NCI-H1092 (cell line): ENCODE measurements at regions not wholly inside any gene's neighbourhood (a gene's known extent, or its start where the extent isn't known, plus 50 kb on each side); places are given as distances from the start of the nearest gene placed in this dataset.
"Not testable (repeated sequence)": the region's sequence is repeated elsewhere in the genome, so short reads cannot be mapped to it uniquely, and the experiment has no call there.

ENCODE experiments used
- DNase-seq: peaks from one replicate; lab custom pipeline; 2025; lab: John Stamatoyannopoulos, UW

GRCh38 chr6:11407414-11407813 lies 130.1 kb upstream of the TMEM170B start:
- DNase-seq = no peak

- no peak for DNase-seq
Observed at GRCh38 chr6:11404838-11405237, 132.7 kb upstream of the TMEM170B start.

- DNase-seq = no peak
Observed at GRCh38 chr6:11404081-11404480, 133.5 kb upstream of the TMEM170B start.

GRCh38 chr6:11403035-11403601 lies 134.4 kb upstream of the TMEM170B start:
- DNase-seq = no peak

GRCh38 chr6:11402581-11402980 lies 135.0 kb upstream of the TMEM170B start:
- not testable (repeated sequence) for DNase-seq

GRCh38 chr6:11401954-11402353 lies 135.6 kb upstream of the TMEM170B start:
- not testable (repeated sequence) for DNase-seq

GRCh38 chr6:11398451-11399326 lies 138.9 kb upstream of the TMEM170B start:
- DNase-seq = no peak

GRCh38 chr6:11397622-11398450 lies 139.7 kb upstream of the TMEM170B start:
- no peak for DNase-seq

GRCh38 chr6:11396860-11397259 lies 140.7 kb upstream of the TMEM170B start:
- DNase-seq = no peak

- no peak for DNase-seq
Observed at GRCh38 chr6:11393713-11394627, 143.6 kb upstream of the TMEM170B start.

- DNase-seq = no peak
Observed at GRCh38 chr6:11392778-11393507, 144.6 kb upstream of the TMEM170B start.

- no peak for DNase-seq
Observed at GRCh38 chr6:11391934-11392777, 145.4 kb upstream of the TMEM170B start.

GRCh38 chr6:11389977-11390376 lies 147.6 kb upstream of the TMEM170B start:
- DNase-seq = no peak

- DNase-seq = no peak
Observed at GRCh38 chr6:11388983-11389944, 148.3 kb upstream of the TMEM170B start.

- no peak for DNase-seq
Observed at GRCh38 chr6:11387707-11388430, 149.7 kb upstream of the TMEM170B start.

GRCh38 chr6:11386726-11387125 lies 150.8 kb upstream of the TMEM170B start:
- DNase-seq = no peak

GRCh38 chr6:11386323-11386722 lies 151.2 kb upstream of the TMEM170B start:
- no peak for DNase-seq
